ENCODE measurements at regions not wholly inside any gene's neighbourhood (a gene's known extent, or its start where the extent isn't known, plus 50 kb on each side); places are given as distances from the start of the nearest gene placed in this dataset.
A peak's percentile ranks its signal among the peaks of the same experiment; 100 is the strongest.

- TF ChIP-seq ZGPAT (CRISPR knock-in tag; IDR thresholded peaks at IDR 0.05): 0 out of 2 replicates have a peak, but pooled peaks have one; percentile 61
- peak in 1 of 2 experiments; percentile 67; a peak in 2 of 4 replicates for TF ChIP-seq EP300 (IDR thresholded peaks at IDR 0.05; ENCODE audit: low read depth in 2 of 2, low read length in 2 of 2)
- no peak; the same call in 1 of the 2 replicates for TF ChIP-seq EP300 (CRISPR knock-in tag; IDR thresholded peaks at IDR 0.05; ENCODE audit: borderline replicate concordance)
- no peak for TF ChIP-seq ADNP (CRISPR knock-in tag; IDR thresholded peaks at IDR 0.05)
- TF ChIP-seq TFE3 (CRISPR knock-in tag; IDR thresholded peaks at IDR 0.05): peak; percentile 44; the same call in 1 of the 2 replicates
- TF ChIP-seq DMAP1 (CRISPR knock-in tag; IDR thresholded peaks at IDR 0.05): no peak
- 0 out of 2 replicates have a peak, but pooled peaks have one; percentile 40 for TF ChIP-seq NFKB2 (CRISPR knock-in tag; IDR thresholded peaks at IDR 0.05; ENCODE audit: borderline replicate concordance)
- TF ChIP-seq ZNF800 (CRISPR knock-in tag; IDR thresholded peaks at IDR 0.05): peak; percentile 59; the same call in 1 of the 2 replicates
- peak; percentile 81; the same call in 1 of the 2 replicates for TF ChIP-seq ZNF609 (CRISPR knock-in tag; IDR thresholded peaks at IDR 0.05; ENCODE audit: borderline replicate concordance)
- 0 out of 2 replicates have a peak, but pooled peaks have one; percentile 46 for TF ChIP-seq BRCA1 (CRISPR knock-in tag; IDR thresholded peaks at IDR 0.05)
- peak; percentile 71; the same call in 1 of the 2 replicates for TF ChIP-seq SKIL (CRISPR knock-in tag; IDR thresholded peaks at IDR 0.05; ENCODE audit: borderline replicate concordance)
- TF ChIP-seq ISX (CRISPR knock-in tag; conservative IDR thresholded peaks at IDR 0.05): no peak
- peak; percentile 96 for TF ChIP-seq PATZ1 (CRISPR knock-in tag; IDR thresholded peaks at IDR 0.05)
These were observed 230.7 kb upstream of the DIO3 start (continued) for GRCh38 chr14:101330416-101331140.
